ENCODE measurements at regions not wholly inside any gene's neighbourhood (a gene's known extent, or its start where the extent isn't known, plus 50 kb on each side); places are given as distances from the start of the nearest gene placed in this dataset.

DNA sequence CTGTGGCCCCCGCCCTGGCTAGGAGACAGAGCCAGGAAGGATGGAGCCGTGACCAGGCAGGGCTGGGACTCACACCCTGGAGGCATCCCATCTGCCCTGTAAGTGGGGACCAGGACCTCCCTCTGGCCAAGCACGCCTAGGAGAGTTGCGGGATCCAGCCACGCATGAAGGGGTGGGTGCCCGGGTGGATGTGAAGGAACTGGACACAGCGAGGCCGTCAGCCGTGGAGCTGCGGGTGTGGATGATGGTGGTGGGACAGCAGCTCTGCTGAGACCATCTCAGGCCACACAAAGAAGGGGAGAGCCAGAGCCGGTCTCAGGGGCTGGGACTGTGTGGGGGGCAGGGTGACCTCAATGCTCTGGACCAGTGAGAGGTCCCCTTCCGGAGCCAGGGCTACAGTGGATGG is 746.4 kb downstream of the BRD1 start:
- H3K27me3 ChIP-seq (replicated peaks; ENCODE audit: insufficient read depth, low read length): peaks cover 60% of the 10 kb centered on the region
- no peak overlapping the region for H3K27ac ChIP-seq (ENCODE audit: low read length)
- no peaks in the 10 kb centered on the region for H3K79me2 ChIP-seq (ENCODE audit: low read length)
- H3K36me3 ChIP-seq (replicated peaks; ENCODE audit: insufficient read depth, low read length): no peaks in the 10 kb centered on the region
- H3K9me3 ChIP-seq (replicated peaks; ENCODE audit: insufficient read depth, low read length): no peaks in the 10 kb centered on the region
- no peaks in the 10 kb centered on the region for H3K4me1 ChIP-seq (ENCODE audit: low read length)
- TF ChIP-seq CTCF (IDR thresholded peaks at IDR 0.05; ENCODE audit: low read length): no peak
- no peak for TF ChIP-seq EZH2phosphoT487 (IDR thresholded peaks at IDR 0.05; ENCODE audit: low read length)
- no peak for TF ChIP-seq EZH2 (optimal IDR thresholded peaks at IDR 0.05; ENCODE audit: low read depth, low read length)
- no peak overlapping the region for H3K4me3 ChIP-seq (ENCODE audit: low read length)
- no peak overlapping the region for H3K4me2 ChIP-seq (ENCODE audit: low read depth, low read length)
- no peaks in the 10 kb centered on the region for H3K9me2 ChIP-seq (replicated peaks; ENCODE audit: insufficient read depth, low read length)
- H3F3A ChIP-seq (ENCODE audit: insufficient read depth, low read length): no peaks in the 10 kb centered on the region
- no peak for DNase-seq
- no peaks in the 10 kb centered on the region for H4K20me1 ChIP-seq (ENCODE audit: insufficient read depth, low read length)
- no peak overlapping the region for H3K9ac ChIP-seq (ENCODE audit: low read length)
- H2AFZ ChIP-seq (ENCODE audit: low read length): no peak overlapping the region

GRCh38 chr22:49080631-49081030 is 747.0 kb downstream of the BRD1 start:
- Histone ChIP-seq H3K9ac (ENCODE audit: low read length) (no peak overlapping the region), H3F3A (ENCODE audit: insufficient read depth, low read length) (no peaks in the 10 kb centered on the region), H3K27me3 (replicated peaks; ENCODE audit: insufficient read depth, low read length) (peaks cover 60% of the 10 kb centered on the region), H2AFZ (ENCODE audit: low read length) (no peak overlapping the region), H3K4me1 (ENCODE audit: low read length) (no peaks in the 10 kb centered on the region), H3K36me3 (replicated peaks; ENCODE audit: insufficient read depth, low read length) (no peaks in the 10 kb centered on the region), H3K9me2 (replicated peaks; ENCODE audit: insufficient read depth, low read length) (no peaks in the 10 kb centered on the region), H3K27ac (ENCODE audit: low read length) (no peak overlapping the region), H4K20me1 (ENCODE audit: insufficient read depth, low read length) (no peaks in the 10 kb centered on the region), H3K9me3 (replicated peaks; ENCODE audit: insufficient read depth, low read length) (no peaks in the 10 kb centered on the region), H3K79me2 (ENCODE audit: low read length) (no peaks in the 10 kb centered on the region), H3K4me2 (ENCODE audit: low read depth, low read length) (no peak overlapping the region), H3K4me3 (ENCODE audit: low read length) (no peak overlapping the region)
- no peak for TF ChIP-seq EZH2phosphoT487 (IDR thresholded peaks at IDR 0.05; ENCODE audit: low read length)
- DNase-seq: no peak

GRCh38 chr22:49079743-49080500 is 747.8 kb downstream of the BRD1 start:
- H3K36me3 ChIP-seq (replicated peaks; ENCODE audit: insufficient read depth, low read length): no peaks in the 10 kb centered on the region
- H3K9ac ChIP-seq (ENCODE audit: low read length): no peak overlapping the region
- H4K20me1 ChIP-seq (ENCODE audit: insufficient read depth, low read length): no peaks in the 10 kb centered on the region
- H3F3A ChIP-seq (ENCODE audit: insufficient read depth, low read length): no peaks in the 10 kb centered on the region
- no peak overlapping the region for H3K27ac ChIP-seq (ENCODE audit: low read length)
- no peaks in the 10 kb centered on the region for H3K9me2 ChIP-seq (replicated peaks; ENCODE audit: insufficient read depth, low read length)
- DNase-seq: no peak
- H2AFZ ChIP-seq (ENCODE audit: low read length): no peak overlapping the region
- no peaks in the 10 kb centered on the region for H3K4me1 ChIP-seq (ENCODE audit: low read length)
- no peaks in the 10 kb centered on the region for H3K9me3 ChIP-seq (replicated peaks; ENCODE audit: insufficient read depth, low read length)
- TF ChIP-seq EZH2phosphoT487 (IDR thresholded peaks at IDR 0.05; ENCODE audit: low read length) (no peak), CTCF (IDR thresholded peaks at IDR 0.05; ENCODE audit: low read length) (no peak), EZH2 (optimal IDR thresholded peaks at IDR 0.05; ENCODE audit: low read depth, low read length) (no peak)
- no peak overlapping the region for H3K4me3 ChIP-seq (ENCODE audit: low read length)
- H3K79me2 ChIP-seq (ENCODE audit: low read length): no peaks in the 10 kb centered on the region
- H3K27me3 ChIP-seq (replicated peaks; ENCODE audit: insufficient read depth, low read length): peaks cover 58% of the 10 kb centered on the region
- H3K4me2 ChIP-seq (ENCODE audit: low read depth, low read length): no peak overlapping the region

DNA sequence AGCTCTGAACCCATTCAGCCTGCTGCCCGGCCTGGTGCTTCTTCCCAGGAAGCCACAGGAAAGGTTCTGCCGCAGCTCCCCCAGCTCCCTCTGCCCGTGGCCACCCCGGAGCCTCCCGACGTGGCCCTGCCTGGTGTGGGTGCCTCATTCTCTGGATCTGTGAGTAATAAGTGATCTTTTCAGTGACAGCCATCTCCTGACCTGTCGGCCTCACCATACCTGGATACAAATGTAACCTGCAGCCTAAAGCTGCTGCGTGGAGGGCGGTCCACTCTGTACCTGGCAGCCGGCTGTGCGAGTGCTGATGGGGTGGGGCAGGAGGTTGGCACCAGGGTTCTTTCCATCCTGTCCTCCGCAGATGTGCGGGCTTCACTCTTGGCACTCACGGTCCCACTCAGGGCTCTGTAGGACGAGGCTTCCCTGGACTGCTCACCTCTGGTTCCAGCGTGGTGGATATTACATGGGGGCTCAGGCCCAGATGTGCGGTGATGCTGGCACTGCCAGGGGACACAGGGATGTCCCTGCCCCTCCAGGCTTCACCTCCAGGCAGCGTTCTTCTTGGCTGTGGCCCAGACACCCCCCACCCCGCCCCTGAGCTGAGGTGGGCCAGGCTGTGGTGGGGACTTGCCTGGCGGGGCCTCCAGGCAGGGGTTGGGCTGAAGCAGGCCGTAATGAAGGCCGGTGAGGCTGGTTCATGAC is 748.5 kb downstream of the BRD1 start:
- no peaks in the 10 kb centered on the region for H3K4me1 ChIP-seq (ENCODE audit: low read length)
- H3K27ac ChIP-seq (ENCODE audit: low read length): no peak overlapping the region
- no peak for DNase-seq
- no peaks in the 10 kb centered on the region for H3F3A ChIP-seq (ENCODE audit: insufficient read depth, low read length)
- H3K27me3 ChIP-seq (replicated peaks; ENCODE audit: insufficient read depth, low read length): peaks cover 56% of the 10 kb centered on the region
- no peaks in the 10 kb centered on the region for H3K36me3 ChIP-seq (replicated peaks; ENCODE audit: insufficient read depth, low read length)
- H3K9ac ChIP-seq (ENCODE audit: low read length): no peak overlapping the region
- no peaks in the 10 kb centered on the region for H3K79me2 ChIP-seq (ENCODE audit: low read length)
- no peaks in the 10 kb centered on the region for H4K20me1 ChIP-seq (ENCODE audit: insufficient read depth, low read length)
- H2AFZ ChIP-seq (ENCODE audit: low read length): no peak overlapping the region
- TF ChIP-seq EZH2 (optimal IDR thresholded peaks at IDR 0.05; ENCODE audit: low read depth, low read length) (no peak), CTCF (IDR thresholded peaks at IDR 0.05; ENCODE audit: low read length) (no peak), EZH2phosphoT487 (IDR thresholded peaks at IDR 0.05; ENCODE audit: low read length) (no peak)
- H3K9me3 ChIP-seq (replicated peaks; ENCODE audit: insufficient read depth, low read length): no peaks in the 10 kb centered on the region
- H3K4me2 ChIP-seq (ENCODE audit: low read depth, low read length): no peak overlapping the region
- no peak overlapping the region for H3K4me3 ChIP-seq (ENCODE audit: low read length)
- H3K9me2 ChIP-seq (replicated peaks; ENCODE audit: insufficient read depth, low read length): no peaks in the 10 kb centered on the region

All from MM.1S (cell line).